PC-9 (cell line): ENCODE measurements at regions not wholly inside any gene's neighbourhood (a gene's known extent, or its start where the extent isn't known, plus 50 kb on each side); places are given as distances from the start of the nearest gene placed in this dataset.

Experiments
- EZH2 ChIP-seq: fragments of 200-600 bp; sonication (generic); IDR thresholded peaks from 2 replicates; pipeline ENCODE4 v1.8.0; 2017; ENCODE audit warnings: antibody characterized with exemption, low read depth
- TF ChIP-seq, protein P1 (sequence below): fragments of 200-600 bp; sonication (generic); conservative IDR thresholded peaks from 2 replicates; pipeline ENCODE4 v1.6.1; 2017; ENCODE audit warnings: mixed run types, antibody characterized with exemption, mild to moderate bottlenecking, moderate library complexity

DNA sequence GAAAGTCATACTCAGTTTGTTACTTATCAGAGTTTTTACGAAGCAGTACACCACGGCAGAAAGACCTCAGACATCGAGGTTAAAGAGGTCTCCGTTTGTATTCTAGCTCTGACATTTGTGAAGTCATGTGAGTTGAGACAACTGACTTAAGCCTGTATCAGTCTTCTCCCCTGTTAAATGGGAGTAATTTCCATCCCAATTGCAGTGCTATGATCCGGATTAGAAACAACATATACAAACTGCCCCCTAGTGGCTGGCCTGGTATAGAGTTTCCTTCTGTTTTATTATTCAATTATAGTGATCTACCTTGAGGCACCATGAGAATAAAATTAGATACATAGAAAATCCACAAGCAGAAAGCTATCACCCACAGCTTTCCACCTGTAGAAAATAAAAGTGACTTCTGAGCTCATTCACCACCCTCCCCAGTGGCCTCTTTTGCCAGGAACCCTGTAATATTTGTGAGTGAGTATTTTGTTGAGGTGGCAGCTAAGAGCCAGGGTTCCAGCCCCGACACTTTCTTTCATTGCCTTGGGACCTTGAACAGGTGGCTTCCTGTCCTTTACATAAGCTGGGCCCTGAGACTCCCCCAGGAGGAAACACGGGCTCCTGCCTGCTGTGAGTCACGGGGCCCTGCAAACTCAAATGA lies 607.2 kb upstream of the MGMT start:
- TF ChIP-seq, protein P1, sequence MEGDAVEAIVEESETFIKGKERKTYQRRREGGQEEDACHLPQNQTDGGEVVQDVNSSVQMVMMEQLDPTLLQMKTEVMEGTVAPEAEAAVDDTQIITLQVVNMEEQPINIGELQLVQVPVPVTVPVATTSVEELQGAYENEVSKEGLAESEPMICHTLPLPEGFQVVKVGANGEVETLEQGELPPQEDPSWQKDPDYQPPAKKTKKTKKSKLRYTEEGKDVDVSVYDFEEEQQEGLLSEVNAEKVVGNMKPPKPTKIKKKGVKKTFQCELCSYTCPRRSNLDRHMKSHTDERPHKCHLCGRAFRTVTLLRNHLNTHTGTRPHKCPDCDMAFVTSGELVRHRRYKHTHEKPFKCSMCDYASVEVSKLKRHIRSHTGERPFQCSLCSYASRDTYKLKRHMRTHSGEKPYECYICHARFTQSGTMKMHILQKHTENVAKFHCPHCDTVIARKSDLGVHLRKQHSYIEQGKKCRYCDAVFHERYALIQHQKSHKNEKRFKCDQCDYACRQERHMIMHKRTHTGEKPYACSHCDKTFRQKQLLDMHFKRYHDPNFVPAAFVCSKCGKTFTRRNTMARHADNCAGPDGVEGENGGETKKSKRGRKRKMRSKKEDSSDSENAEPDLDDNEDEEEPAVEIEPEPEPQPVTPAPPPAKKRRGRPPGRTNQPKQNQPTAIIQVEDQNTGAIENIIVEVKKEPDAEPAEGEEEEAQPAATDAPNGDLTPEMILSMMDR = peak; percentile 73
- no peak for TF ChIP-seq EZH2
